Muscle layer of colon (tissue), 2 donors: ENCODE measurements at regions not wholly inside any gene's neighbourhood (a gene's known extent, or its start where the extent isn't known, plus 50 kb on each side); places are given as distances from the start of the nearest gene placed in this dataset.

Experiments used
- H3K27ac ChIP-seq: one replicate; pipeline ENCODE4 v1.7.0; 2013; ENCODE audit warnings: low read depth, mild to moderate bottlenecking, low read length, moderate library complexity
- H3K27me3 ChIP-seq, 2 donors: one replicate each; pipeline ENCODE4 v1.7.0; 2013; ENCODE audit warnings: low read length in 2 of 2, mild to moderate bottlenecking in 2 of 2; ENCODE audit not compliant: insufficient read depth in 2 of 2, control insufficient read depth in 1 of 2
- H3K36me3 ChIP-seq: one replicate; pipeline ENCODE4 v1.7.0; 2013; ENCODE audit warnings: mild to moderate bottlenecking, low read length; ENCODE audit not compliant: insufficient read depth
- H3K4me1 ChIP-seq: one replicate; pipeline ENCODE4 v1.7.0; 2013; ENCODE audit warnings: mild to moderate bottlenecking, low read length; ENCODE audit not compliant: insufficient read depth
- H3K4me3 ChIP-seq, 2 donors: one replicate each; pipeline ENCODE4 v1.7.0; 2013; ENCODE audit warnings: low read length in 2 of 2, low read depth in 1 of 2, mild to moderate bottlenecking in 1 of 2, moderate library complexity in 1 of 2
- H3K9ac ChIP-seq: one replicate; pipeline ENCODE4 v1.7.0; 2013; ENCODE audit warnings: low read length
- H3K9me3 ChIP-seq: one replicate; pipeline ENCODE4 v1.7.0; 2013; ENCODE audit warnings: mild to moderate bottlenecking, low read length
- donor health status: abdominal sarcoma.
- donor health status: Adenocarcinoma of cecum.

- Histone ChIP-seq H3K9me3 (no peaks in the 10 kb centered on the region), H3K4me1 (no peaks in the 10 kb centered on the region), H3K4me3 (no peak overlapping the region), H3K27me3 (no peaks in the 10 kb centered on the region), H3K27ac (no peak overlapping the region), H3K9ac (no peak overlapping the region), H3K36me3 (no peaks in the 10 kb centered on the region)
Measured at GRCh38 chr17:52336796-52337195, 178.3 kb upstream of the CA10 start.

DNA sequence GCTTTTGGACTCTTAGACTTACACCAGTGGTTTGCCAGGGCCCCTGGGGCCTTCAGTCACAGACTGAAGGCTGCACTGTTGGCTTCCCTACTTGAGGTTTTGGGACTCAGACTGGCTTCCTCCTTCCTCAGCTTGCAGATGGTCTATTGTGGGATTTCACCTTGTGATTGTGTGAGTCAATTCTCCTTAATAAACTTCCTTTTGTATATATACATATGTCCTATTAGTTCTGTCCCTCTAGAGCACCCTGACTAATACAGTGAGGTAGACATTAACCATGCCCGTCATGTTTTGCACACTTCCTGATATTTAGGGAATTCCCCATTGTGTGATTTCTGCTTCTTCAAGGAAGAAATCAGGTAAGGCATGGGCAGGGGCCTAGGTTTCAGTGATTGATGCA is 147.8 kb upstream of the CA10 start:
- no peak overlapping the region for H3K9ac ChIP-seq
- H3K27ac ChIP-seq = no peak overlapping the region
- no peaks in the 10 kb centered on the region for H3K9me3 ChIP-seq
- H3K27me3 ChIP-seq = no peaks in the 10 kb centered on the region
- no peaks in the 10 kb centered on the region for H3K36me3 ChIP-seq
- no peak overlapping the region for H3K4me3 ChIP-seq
- H3K4me1 ChIP-seq = no peaks in the 10 kb centered on the region

DNA sequence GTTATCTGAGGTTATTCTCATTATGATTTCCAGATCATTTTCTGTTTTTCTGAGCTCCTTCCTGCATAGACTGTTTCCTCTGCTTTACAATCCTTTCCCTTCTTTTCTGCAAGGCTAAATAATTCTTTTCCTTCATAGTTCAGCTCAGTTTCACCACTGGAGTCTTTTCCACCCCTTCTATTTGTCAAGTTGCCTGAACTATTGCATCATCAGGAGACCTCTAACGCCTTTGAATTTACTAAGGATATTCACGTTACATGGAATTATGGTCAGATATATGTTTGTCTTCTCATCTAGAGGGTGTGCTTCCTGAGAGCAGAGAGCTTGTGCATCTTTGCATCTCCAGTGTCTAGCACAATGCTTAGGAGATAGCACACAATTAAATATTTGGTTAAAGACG is 140.4 kb upstream of the CA10 start:
- no peaks in the 10 kb centered on the region for H3K36me3 ChIP-seq
- H3K27ac ChIP-seq = no peak overlapping the region
- H3K27me3 ChIP-seq = no peaks in the 10 kb centered on the region
- H3K4me3 ChIP-seq = no peak overlapping the region
- no peaks in the 10 kb centered on the region for H3K9me3 ChIP-seq
- H3K9ac ChIP-seq = no peak overlapping the region
- no peaks in the 10 kb centered on the region for H3K4me1 ChIP-seq

GRCh38 chr17:52297230-52298010 is 138.9 kb upstream of the CA10 start:
- H3K9ac ChIP-seq = no peak overlapping the region
- H3K27me3 ChIP-seq = no peaks in the 10 kb centered on the region
- no peaks in the 10 kb centered on the region for H3K4me1 ChIP-seq
- H3K36me3 ChIP-seq = no peaks in the 10 kb centered on the region
- H3K27ac ChIP-seq = no peak overlapping the region
- no peaks in the 10 kb centered on the region for H3K9me3 ChIP-seq
- H3K4me3 ChIP-seq = no peak overlapping the region

DNA sequence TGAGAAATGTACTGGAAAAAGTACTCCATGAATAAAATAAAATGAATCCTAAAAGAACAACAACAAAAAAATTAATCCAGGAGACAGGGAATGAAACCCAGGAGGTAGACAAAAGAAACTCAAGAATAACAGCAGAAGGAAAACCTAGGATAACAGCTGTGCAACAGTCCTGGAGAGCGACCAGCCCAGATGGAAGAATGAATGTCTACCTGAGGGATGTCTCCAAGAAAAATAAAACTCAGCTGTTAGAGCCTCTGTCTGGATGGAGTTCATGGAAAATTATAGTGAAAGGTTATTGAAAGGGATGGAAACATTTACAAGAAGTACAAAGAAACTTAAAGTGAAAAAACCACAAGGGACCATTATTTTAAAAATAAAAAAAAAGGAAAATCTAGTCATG is 135.8 kb upstream of the CA10 start:
- H3K27ac ChIP-seq = no peak overlapping the region
- no peak overlapping the region for H3K4me3 ChIP-seq
- no peaks in the 10 kb centered on the region for H3K4me1 ChIP-seq
- no peaks in the 10 kb centered on the region for H3K27me3 ChIP-seq
- H3K36me3 ChIP-seq = no peaks in the 10 kb centered on the region
- H3K9me3 ChIP-seq = no peaks in the 10 kb centered on the region
- no peak overlapping the region for H3K9ac ChIP-seq

DNA sequence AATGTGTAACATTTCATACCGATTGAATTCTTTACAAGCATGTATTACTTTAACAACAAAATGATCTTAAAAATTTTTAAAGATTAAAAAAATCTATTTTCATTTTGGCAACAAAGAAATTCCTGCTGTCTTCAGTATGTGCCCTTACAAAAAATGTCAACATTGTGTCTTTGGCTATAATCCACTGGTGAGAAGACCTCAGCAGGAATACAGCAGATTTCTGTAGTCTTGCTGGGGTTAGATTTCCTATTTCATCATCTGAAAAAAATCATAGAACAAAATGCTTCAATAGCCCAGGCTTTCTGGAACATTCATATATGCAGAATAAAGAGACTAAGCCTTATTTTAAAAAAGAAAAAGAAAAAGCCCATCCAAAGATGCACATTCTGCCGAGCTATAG is 129.1 kb upstream of the CA10 start:
- Histone ChIP-seq H3K27ac (no peak overlapping the region), H3K4me3 (no peak overlapping the region), H3K9ac (no peak overlapping the region), H3K9me3 (no peaks in the 10 kb centered on the region), H3K4me1 (no peaks in the 10 kb centered on the region), H3K27me3 (no peaks in the 10 kb centered on the region), H3K36me3 (no peaks in the 10 kb centered on the region)

GRCh38 chr17:52283872-52284271 is 125.4 kb upstream of the CA10 start:
- Histone ChIP-seq H3K9me3 (no peaks in the 10 kb centered on the region), H3K36me3 (no peaks in the 10 kb centered on the region), H3K4me3 (no peak overlapping the region)

DNA sequence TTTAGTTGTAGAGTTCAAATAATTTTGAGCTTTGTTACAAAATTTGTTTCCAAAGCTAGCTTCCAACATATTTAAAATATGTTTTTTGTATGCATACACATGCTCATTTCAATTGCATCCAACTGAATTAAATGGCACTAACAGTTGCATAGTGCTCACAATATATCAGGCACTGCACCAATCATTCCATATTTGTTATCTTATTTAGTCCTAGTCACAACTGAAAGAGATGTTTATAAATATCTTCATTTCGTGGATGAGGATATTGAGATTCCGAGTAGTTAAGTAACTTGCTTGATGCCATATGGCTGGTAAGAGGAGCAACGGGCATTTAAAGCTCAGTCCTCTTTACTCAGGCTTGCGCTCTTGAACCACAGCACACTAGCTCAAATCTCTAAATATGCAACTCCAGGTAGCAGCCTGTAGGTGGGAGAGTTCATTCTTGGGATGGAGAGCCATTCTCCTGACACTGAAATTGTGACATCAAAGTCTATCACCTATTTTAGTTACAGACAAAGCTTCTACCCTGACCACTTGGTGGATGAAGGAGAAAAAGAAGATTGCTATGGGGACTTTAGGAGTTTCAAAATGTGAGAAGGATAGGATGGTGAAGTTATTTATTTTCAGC is 118.0 kb upstream of the CA10 start:
- Histone ChIP-seq H3K4me1 (no peaks in the 10 kb centered on the region), H3K9ac (no peak overlapping the region), H3K27me3 (no peaks in the 10 kb centered on the region), H3K4me3 (no peak overlapping the region), H3K9me3 (no peaks in the 10 kb centered on the region), H3K36me3 (no peaks in the 10 kb centered on the region), H3K27ac (no peak overlapping the region)

More at GRCh38 chr17:52283872-52284271, 125.4 kb upstream of the CA10 start:
- no peaks in the 10 kb centered on the region for H3K4me1 ChIP-seq
- no peak overlapping the region for H3K27ac ChIP-seq
- no peak overlapping the region for H3K9ac ChIP-seq
- H3K27me3 ChIP-seq = no peaks in the 10 kb centered on the region

GRCh38 chr17:52271781-52272180 is 113.3 kb upstream of the CA10 start:
- no peak overlapping the region for H3K4me3 ChIP-seq
- no peak overlapping the region for H3K27ac ChIP-seq
- no peak overlapping the region for H3K9ac ChIP-seq
- no peaks in the 10 kb centered on the region for H3K27me3 ChIP-seq
- H3K4me1 ChIP-seq = no peaks in the 10 kb centered on the region
- H3K36me3 ChIP-seq = no peaks in the 10 kb centered on the region
- no peaks in the 10 kb centered on the region for H3K9me3 ChIP-seq

DNA sequence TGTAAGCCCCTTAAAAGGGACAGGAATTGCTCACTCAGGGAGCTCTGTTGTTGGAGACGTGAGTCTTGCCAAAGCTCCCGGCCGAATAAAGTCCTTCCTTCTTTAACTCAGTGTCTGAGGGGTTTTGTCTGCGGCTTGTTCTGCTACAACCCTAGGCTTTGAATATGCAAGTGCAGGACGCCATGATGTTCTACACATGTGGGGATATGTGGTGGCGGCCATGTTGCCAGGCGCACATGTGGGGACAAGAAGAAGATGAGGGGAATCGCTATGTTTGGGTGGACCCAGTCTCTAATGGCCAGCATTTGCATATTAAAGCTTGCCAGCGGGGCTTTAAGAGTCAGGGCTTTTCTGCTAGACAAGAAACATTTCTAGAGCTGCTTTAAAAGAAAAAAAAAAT is 96.8 kb upstream of the CA10 start:
- Histone ChIP-seq H3K9ac (no peak overlapping the region), H3K27ac (no peak overlapping the region), H3K4me3 (no peak overlapping the region), H3K36me3 (no peaks in the 10 kb centered on the region), H3K4me1 (no peaks in the 10 kb centered on the region), H3K27me3 (no peaks in the 10 kb centered on the region), H3K9me3 (no peaks in the 10 kb centered on the region)

DNA sequence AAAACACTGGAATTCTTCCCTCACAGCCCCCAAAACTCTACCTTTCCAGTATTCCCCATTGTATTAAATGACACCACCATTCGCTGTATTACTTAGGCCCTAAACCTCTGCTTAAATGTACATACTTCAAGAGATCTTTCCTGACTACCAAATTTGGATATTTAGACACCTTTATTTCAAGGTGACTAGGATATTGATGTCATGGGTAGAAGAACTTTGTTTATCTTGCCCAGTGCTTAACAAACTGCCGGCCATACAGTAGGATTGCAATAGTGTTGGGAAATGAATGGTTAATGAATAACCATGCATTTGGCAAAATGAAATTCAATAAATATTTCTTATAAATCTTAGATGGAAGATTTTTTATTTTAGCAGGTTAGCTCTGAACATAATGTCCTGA is 86.2 kb upstream of the CA10 start:
- no peaks in the 10 kb centered on the region for H3K27me3 ChIP-seq
- H3K27ac ChIP-seq = no peak overlapping the region
- H3K4me1 ChIP-seq = no peaks in the 10 kb centered on the region
- H3K9ac ChIP-seq = no peak overlapping the region
- no peak overlapping the region for H3K4me3 ChIP-seq
- no peaks in the 10 kb centered on the region for H3K9me3 ChIP-seq
- no peaks in the 10 kb centered on the region for H3K36me3 ChIP-seq

DNA sequence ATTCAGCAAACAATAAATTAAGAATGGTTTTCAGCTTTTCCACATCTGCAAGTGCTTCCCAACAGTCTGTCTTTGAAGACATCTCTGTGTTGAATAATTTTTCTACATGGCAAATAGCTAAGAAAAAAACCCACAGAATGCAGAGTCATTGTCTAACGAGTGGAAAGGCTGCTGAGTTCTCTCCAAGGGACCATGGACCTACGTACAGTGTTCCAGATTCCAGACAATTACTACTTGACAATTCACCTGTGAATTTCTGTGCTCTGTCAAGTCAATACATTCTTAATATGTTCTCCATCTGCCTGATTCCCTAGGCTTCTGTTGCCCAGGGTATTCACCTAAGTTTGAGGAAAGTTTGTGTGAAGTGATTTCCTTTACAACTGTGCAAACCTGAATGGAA is 83.8 kb upstream of the CA10 start:
- no peaks in the 10 kb centered on the region for H3K9me3 ChIP-seq
- H3K36me3 ChIP-seq = no peaks in the 10 kb centered on the region
- no peak overlapping the region for H3K4me3 ChIP-seq
- H3K27me3 ChIP-seq = no peaks in the 10 kb centered on the region
- no peak overlapping the region for H3K27ac ChIP-seq
- H3K4me1 ChIP-seq = no peaks in the 10 kb centered on the region
- no peak overlapping the region for H3K9ac ChIP-seq
